Sigmoid colon (tissue), 6 donors: ENCODE measurements at regions not wholly inside any gene's neighbourhood (a gene's known extent, or its start where the extent isn't known, plus 50 kb on each side); places are given as distances from the start of the nearest gene placed in this dataset.

Experiments used
- DNase-seq: peaks from one replicate; pipeline ENCODE4 v3.0.0-alpha.2; 2019
- H3K27ac ChIP-seq, 4 donors: fragments of 200-600 bp; sonication (generic); one replicate each; pipeline ENCODE4 v1.5.1; 2016 to 2019; ENCODE audit warnings: mild to moderate bottlenecking in 1 of 4
- H3K27me3 ChIP-seq, 3 donors: fragments of 200-600 bp; sonication (generic); one replicate each; pipeline ENCODE4 v1.5.1; 2019; ENCODE audit warnings: mild to moderate bottlenecking in 1 of 3
- H3K36me3 ChIP-seq, 4 donors: fragments of 200-600 bp; sonication (generic); one replicate each; pipeline ENCODE4 v1.5.1; 2016 to 2019
- H3K4me1 ChIP-seq, 4 donors: fragments of 200-600 bp; sonication (generic); one replicate each; pipeline ENCODE4 v1.5.1; 2017 to 2019
- H3K4me3 ChIP-seq, 4 donors: fragments of 200-600 bp; sonication (generic); one replicate each; pipeline ENCODE4 v1.5.1; 2017 to 2019; ENCODE audit warnings: mild to moderate bottlenecking in 2 of 4, moderate library complexity in 1 of 4
- H3K9me3 ChIP-seq, 4 donors: fragments of 200-600 bp in 3 of 4; sonication (generic) in 3 of 4; one replicate each; pipeline versions ENCODE4 v1.5.1 to v1.6.1; 2013 to 2019
- CTCF ChIP-seq, 4 experiments: fragments of 450-650 bp in 3 of 4; fragments of 200-600 bp in 1 of 4; IDR thresholded peaks; one replicate each; pipeline ENCODE4 v1.5.1; 2016 to 2019; ENCODE audit warnings: antibody characterized with exemption in 4 of 4, mild to moderate bottlenecking in 3 of 4, moderate library complexity in 2 of 4
- EP300 ChIP-seq, 4 donors: sonication (generic); formaldehyde crosslinking; IDR thresholded peaks; one replicate each; pipeline ENCODE4 v1.6.1; 2017; ENCODE audit warnings: antibody characterized with exemption in 4 of 4
- POLR2A ChIP-seq, 2 donors: fragments of 450-650 bp; IDR thresholded peaks; one replicate each; pipeline ENCODE4 v1.6.1; 2016; ENCODE audit warnings: antibody characterized with exemption in 2 of 2, mild to moderate bottlenecking in 2 of 2, moderate library complexity in 2 of 2
- POLR2AphosphoS5 ChIP-seq, 4 donors: sonication (generic); formaldehyde crosslinking; IDR thresholded peaks; one replicate each; pipeline ENCODE4 v1.6.1; 2017; ENCODE audit warnings: antibody characterized with exemption in 4 of 4
- WGBS, 2 donors: extraction: QIAGEN DNeasy Blood & Tissue Kit; methylation state at CpG; one replicate each; pipeline ENCODE4 v1.1.7; 2013; 5-methylcytosine and 5-hydroxymethylcytosine counted together
- intact Hi-C: fragments of 100-400 bp; cut with DNase I; formaldehyde crosslinking; loops from one replicate; pipeline ENCODE4 v1.15.1; 2023
- donor health status: healthy with polysubstance abuse.
- donor health status: healthy.

DNA sequence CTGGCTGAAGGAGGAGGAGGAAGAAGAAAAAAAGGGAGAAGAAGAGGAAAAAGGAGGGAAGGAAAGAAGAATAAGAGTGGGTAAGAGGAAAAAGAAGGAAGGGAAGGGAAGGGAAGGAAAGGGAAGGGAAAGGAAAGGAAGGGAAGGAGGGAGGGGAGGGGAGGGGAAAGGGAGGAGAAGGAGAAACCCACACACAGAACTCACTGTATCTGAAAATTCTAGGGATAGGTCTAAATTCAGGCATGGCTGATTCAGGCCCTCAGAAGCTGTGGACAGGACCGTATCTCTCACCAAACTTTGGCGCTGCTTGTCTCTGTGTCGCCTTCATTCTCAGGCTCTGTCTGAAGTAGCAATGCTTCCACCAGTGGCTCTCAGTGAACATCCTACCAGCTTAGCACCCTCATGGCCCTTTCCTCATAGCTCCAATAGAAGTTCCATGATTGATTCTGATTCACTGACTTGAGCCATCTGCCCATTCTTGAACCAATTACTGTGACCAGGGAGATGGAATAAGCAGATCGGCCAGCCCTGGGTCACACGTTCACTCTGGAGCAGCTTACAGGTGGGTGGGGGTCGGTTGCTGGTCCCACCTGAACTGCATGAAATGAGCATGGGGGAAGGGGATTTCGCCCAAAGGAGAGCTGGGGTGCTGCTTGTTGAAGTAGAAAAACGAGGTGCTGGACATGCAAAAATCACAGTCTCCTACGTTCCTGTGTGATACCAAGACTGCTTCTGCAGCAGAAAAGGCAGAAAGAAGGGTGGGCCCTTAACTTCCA, 59.7 kb downstream of the TTC32 start:
- TF ChIP-seq POLR2AphosphoS5 (IDR thresholded peaks at IDR 0.05) (no peak), CTCF (IDR thresholded peaks at IDR 0.05) (no peak), EP300 (IDR thresholded peaks at IDR 0.05) (no peak), POLR2A (IDR thresholded peaks at IDR 0.05) (no peak)
- Histone ChIP-seq H3K27ac (no peak overlapping the region), H3K27me3 (no peaks in the 10 kb centered on the region), H3K36me3 (no peaks in the 10 kb centered on the region), H3K4me1 (peaks cover 0 to 6% (median 0%) of the 10 kb centered on the region in 4 donors), H3K4me3 (no peak overlapping the region), H3K9me3 (no peaks in the 10 kb centered on the region)
- 83 to 87% methylated on average over 9 of the region's 9 CpGs for WGBS, 2 donors
- no peak for DNase-seq
- intact Hi-C loops = no loop called here

DNA sequence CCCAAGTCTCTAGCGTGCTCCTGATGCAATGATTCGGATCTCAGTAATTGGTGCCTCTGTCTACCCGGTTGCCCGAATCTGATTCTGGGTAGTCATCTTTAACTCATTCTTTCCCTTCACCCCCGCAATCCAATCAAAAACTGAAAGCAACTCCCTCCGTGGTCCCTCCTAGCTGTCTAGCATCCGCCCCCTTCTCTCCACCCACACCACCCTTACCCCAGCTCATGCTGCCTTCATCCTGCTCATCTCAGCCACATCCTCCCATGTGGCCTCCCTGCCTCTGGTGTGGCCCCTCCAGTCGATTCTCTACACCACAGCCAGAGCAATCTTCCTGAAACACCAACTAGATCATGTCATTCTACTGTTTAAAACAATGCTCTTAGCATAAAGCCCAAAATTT, 62.3 kb downstream of the TTC32 start:
- Histone ChIP-seq H3K4me1 (peaks cover 0 to 24% (median 22%) of the 10 kb centered on the region in 4 donors), H3K27me3 (no peaks in the 10 kb centered on the region), H3K9me3 (no peaks in the 10 kb centered on the region), H3K36me3 (no peaks in the 10 kb centered on the region), H3K27ac (no peak overlapping the region), H3K4me3 (no peak overlapping the region)
- WGBS, 2 donors = 81% methylated on average over 8 of the region's 8 CpGs
- TF ChIP-seq POLR2AphosphoS5 (IDR thresholded peaks at IDR 0.05) (no peak), POLR2A (IDR thresholded peaks at IDR 0.05) (no peak), CTCF (IDR thresholded peaks at IDR 0.05) (no peak), EP300 (IDR thresholded peaks at IDR 0.05) (no peak)
- no peak for DNase-seq
- intact Hi-C loops = loop anchor here (10.0 kb wide), 1 partner anchor 75 kb away; no protein-coding TSS in a partner anchor

- H3K9me3 ChIP-seq = no peaks in the 10 kb centered on the region
- WGBS, 2 donors = 73 to 74% methylated on average over 1 of the region's 1 CpG
- no peak for DNase-seq
- H3K4me1 ChIP-seq = peaks cover 0 to 24% (median 22%) of the 10 kb centered on the region in 4 donors
- no peaks in the 10 kb centered on the region for H3K27me3 ChIP-seq
- no peak overlapping the region for H3K4me3 ChIP-seq
- TF ChIP-seq POLR2A (IDR thresholded peaks at IDR 0.05) = no peak
- no peak for TF ChIP-seq POLR2AphosphoS5 (IDR thresholded peaks at IDR 0.05)
- TF ChIP-seq CTCF (IDR thresholded peaks at IDR 0.05) = no peak
- TF ChIP-seq EP300 (IDR thresholded peaks at IDR 0.05) = no peak
- intact Hi-C loops = loop anchor here (10.0 kb wide), 1 partner anchor 74 kb away; no protein-coding TSS in a partner anchor
- no peaks in the 10 kb centered on the region for H3K36me3 ChIP-seq
- no peak overlapping the region for H3K27ac ChIP-seq
These were observed 63.2 kb downstream of the TTC32 start for GRCh38 chr2:19838616-19839015.

DNA sequence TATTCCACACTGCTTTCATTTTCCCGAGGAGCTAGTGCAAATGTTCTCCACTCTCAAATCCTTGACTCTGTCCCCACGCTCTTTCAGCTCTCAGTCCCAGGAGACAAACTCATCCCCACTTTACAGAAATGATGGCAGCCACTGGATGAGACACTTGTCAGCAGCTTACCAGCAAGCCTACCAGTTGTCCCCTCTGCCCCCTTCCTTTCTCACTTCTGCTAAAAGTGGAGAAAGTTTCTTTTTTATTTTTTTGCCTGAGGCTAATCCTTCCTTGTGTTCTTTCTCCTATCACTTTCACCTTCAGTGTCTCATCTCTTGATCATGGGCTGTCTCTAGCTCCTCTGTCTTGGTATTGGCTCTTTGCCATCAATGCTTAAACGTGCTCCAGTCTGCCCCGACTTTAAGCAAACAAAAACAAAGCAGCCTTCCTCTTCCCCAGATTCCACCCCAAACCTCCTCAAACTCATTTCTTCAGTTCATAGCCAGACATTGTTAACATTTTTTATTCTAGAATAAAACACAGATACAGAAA, 64.5 kb downstream of the TTC32 start:
- TF ChIP-seq EP300 (IDR thresholded peaks at IDR 0.05) (no peak), POLR2AphosphoS5 (IDR thresholded peaks at IDR 0.05) (no peak), CTCF (IDR thresholded peaks at IDR 0.05) (no peak), POLR2A (IDR thresholded peaks at IDR 0.05) (no peak)
- WGBS, 2 donors = 44 to 58% methylated on average over 4 of the region's 4 CpGs
- Histone ChIP-seq H3K4me1 (peaks cover 0 to 24% (median 22%) of the 10 kb centered on the region in 4 donors), H3K4me3 (no peak overlapping the region), H3K27me3 (no peaks in the 10 kb centered on the region), H3K9me3 (no peaks in the 10 kb centered on the region), H3K27ac (no peak overlapping the region), H3K36me3 (no peaks in the 10 kb centered on the region)
- DNase-seq = no peak
- intact Hi-C loops = loop anchor here (10.0 kb wide), 1 partner anchor 72 kb away; no protein-coding TSS in a partner anchor
